Gastroesophageal sphincter (tissue), 4 donors: ENCODE measurements at regions not wholly inside any gene's neighbourhood (a gene's known extent, or its start where the extent isn't known, plus 50 kb on each side); places are given as distances from the start of the nearest gene placed in this dataset.

Source experiments
- ATAC-seq: fragments of 150-250 bp; one replicate; pipeline ENCODE4 v1.9.1; 2016; ENCODE audit warnings: mild to moderate bottlenecking, moderate library complexity
- H3K27ac ChIP-seq, 4 donors: fragments of 200-600 bp; sonication (generic) in 3 of 4; 1 replicate in 3 of 4; 2 replicates in 1 of 4; pipeline ENCODE4 v1.5.1; 2016 to 2019
- H3K27me3 ChIP-seq: fragments of 200-600 bp; sonication (generic); one replicate; pipeline ENCODE4 v1.5.1; 2019
- H3K36me3 ChIP-seq, 2 donors: fragments of 200-600 bp; sonication (generic); one replicate each; pipeline ENCODE4 v1.5.1; 2019; ENCODE audit warnings: control low read depth in 1 of 2
- H3K4me1 ChIP-seq, 3 donors: fragments of 200-600 bp; sonication (generic); 1 replicate in 2 of 3; 2 replicates in 1 of 3; pipeline ENCODE4 v1.5.1; 2016 to 2019; ENCODE audit warnings: control low read depth in 2 of 3
- H3K4me3 ChIP-seq, 2 donors: fragments of 200-600 bp; sonication (generic); one replicate each; pipeline ENCODE4 v1.5.1; 2019; ENCODE audit warnings: mild to moderate bottlenecking in 1 of 2, moderate library complexity in 1 of 2
- H3K9me3 ChIP-seq, 3 donors: fragments of 200-600 bp; sonication (generic); one replicate each; pipeline ENCODE4 v1.5.1; 2017 to 2019; ENCODE audit warnings: control low read depth in 2 of 3
- CTCF ChIP-seq, 4 experiments: fragments of 200-600 bp in 2 of 4; fragments of 450-650 bp in 2 of 4; sonication (generic) in 1 of 4; IDR thresholded peaks; one replicate each; pipeline ENCODE4 v1.5.1; 2017 to 2019; ENCODE audit warnings: antibody characterized with exemption in 4 of 4, mild to moderate bottlenecking in 2 of 4, moderate library complexity in 2 of 4
- EP300 ChIP-seq: sonication (generic); formaldehyde crosslinking; IDR thresholded peaks from one replicate; pipeline ENCODE4 v1.6.1; 2017; ENCODE audit warnings: antibody characterized with exemption, mild to moderate bottlenecking
- POLR2A ChIP-seq, 2 donors: fragments of 450-650 bp; IDR thresholded peaks; one replicate each; pipeline ENCODE4 v1.6.1; 2017; ENCODE audit warnings: antibody characterized with exemption in 2 of 2, mild to moderate bottlenecking in 2 of 2, moderate library complexity in 1 of 2
- POLR2AphosphoS5 ChIP-seq: sonication (generic); formaldehyde crosslinking; IDR thresholded peaks from one replicate; pipeline ENCODE4 v1.6.1; 2017; ENCODE audit warnings: antibody characterized with exemption
- WGBS, 2 donors: methylation state at CpG; one replicate each; pipeline ENCODE4 v1.1.5; 2018; ENCODE audit warnings: low coverage in 1 of 2; 5-methylcytosine and 5-hydroxymethylcytosine counted together

GRCh38 chr21:35779167-35779566, 281.2 kb downstream of the SETD4 start:
- Histone ChIP-seq H3K9me3 (no peaks in the 10 kb centered on the region), H3K36me3 (no peaks in the 10 kb centered on the region), H3K27ac (no peak overlapping the region), H3K4me1 (no peaks in the 10 kb centered on the region), H3K4me3 (no peak overlapping the region), H3K27me3 (no peaks in the 10 kb centered on the region)
- 83 to 97% methylated on average over 4 of the region's 4 CpGs for WGBS, 2 donors
- no peak for TF ChIP-seq POLR2A (IDR thresholded peaks at IDR 0.05)
- no peak for TF ChIP-seq CTCF (IDR thresholded peaks at IDR 0.05)
- no peak for TF ChIP-seq EP300
- TF ChIP-seq POLR2AphosphoS5: no peak
- ATAC-seq: no peak

GRCh38 chr21:35777081-35777480, 283.2 kb downstream of the SETD4 start:
- Histone ChIP-seq H3K9me3 (no peaks in the 10 kb centered on the region), H3K27me3 (no peaks in the 10 kb centered on the region), H3K27ac (no peak overlapping the region), H3K4me3 (no peak overlapping the region), H3K36me3 (no peaks in the 10 kb centered on the region), H3K4me1 (no peaks in the 10 kb centered on the region)
- ATAC-seq: no peak
- WGBS, 2 donors: 87 to 88% methylated on average over 1 to 2 of the region's 2 CpGs
- TF ChIP-seq EP300: no peak
- TF ChIP-seq POLR2AphosphoS5: no peak
- no peak for TF ChIP-seq POLR2A (IDR thresholded peaks at IDR 0.05)
- TF ChIP-seq CTCF (IDR thresholded peaks at IDR 0.05): no peak

DNA sequence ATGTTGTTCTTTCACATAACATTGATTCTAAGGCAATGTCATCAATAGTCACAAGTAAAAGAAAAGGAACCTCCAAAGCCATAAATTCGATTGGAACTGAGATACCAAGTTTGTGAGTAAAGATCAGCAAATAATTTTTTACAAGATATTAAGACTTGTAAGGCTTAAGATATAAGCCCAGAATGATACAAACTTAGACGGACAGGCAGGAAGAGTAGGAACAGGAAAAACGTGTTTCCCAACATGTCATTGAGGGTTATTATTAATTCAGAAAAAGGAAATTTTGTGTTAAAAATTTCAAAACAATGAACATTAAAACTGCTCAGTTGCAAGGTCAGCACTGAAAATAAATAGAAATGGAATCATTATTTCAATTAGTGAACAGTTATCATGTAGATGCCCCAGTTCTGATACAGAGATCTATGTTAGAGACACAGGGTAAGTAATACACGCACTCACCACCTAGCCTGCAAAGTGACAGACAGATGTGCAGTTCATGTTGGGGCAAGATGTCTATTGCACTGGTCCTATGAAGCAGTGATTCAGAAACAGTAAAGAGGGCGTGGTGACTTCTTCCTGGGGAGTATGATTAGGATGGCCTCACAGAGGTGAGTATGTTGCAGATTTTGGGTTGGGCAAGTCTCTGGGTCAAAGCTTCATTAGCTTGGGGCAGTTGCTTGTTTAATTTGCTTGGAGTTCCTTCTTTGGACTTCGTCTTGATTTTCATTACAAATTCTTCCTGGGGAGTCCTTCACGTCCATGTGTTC, 284.4 kb downstream of the SETD4 start:
- WGBS, 2 donors: 63 to 77% methylated on average over 6 to 7 of the region's 7 CpGs
- H3K9me3 ChIP-seq: no peaks in the 10 kb centered on the region
- ATAC-seq: no peak
- no peaks in the 10 kb centered on the region for H3K27me3 ChIP-seq
- TF ChIP-seq CTCF (IDR thresholded peaks at IDR 0.05) (no peak), EP300 (no peak), POLR2AphosphoS5 (no peak), POLR2A (IDR thresholded peaks at IDR 0.05) (no peak)
- H3K36me3 ChIP-seq: no peaks in the 10 kb centered on the region
- H3K4me1 ChIP-seq: no peaks in the 10 kb centered on the region
- no peak overlapping the region for H3K4me3 ChIP-seq
- no peak overlapping the region for H3K27ac ChIP-seq

DNA sequence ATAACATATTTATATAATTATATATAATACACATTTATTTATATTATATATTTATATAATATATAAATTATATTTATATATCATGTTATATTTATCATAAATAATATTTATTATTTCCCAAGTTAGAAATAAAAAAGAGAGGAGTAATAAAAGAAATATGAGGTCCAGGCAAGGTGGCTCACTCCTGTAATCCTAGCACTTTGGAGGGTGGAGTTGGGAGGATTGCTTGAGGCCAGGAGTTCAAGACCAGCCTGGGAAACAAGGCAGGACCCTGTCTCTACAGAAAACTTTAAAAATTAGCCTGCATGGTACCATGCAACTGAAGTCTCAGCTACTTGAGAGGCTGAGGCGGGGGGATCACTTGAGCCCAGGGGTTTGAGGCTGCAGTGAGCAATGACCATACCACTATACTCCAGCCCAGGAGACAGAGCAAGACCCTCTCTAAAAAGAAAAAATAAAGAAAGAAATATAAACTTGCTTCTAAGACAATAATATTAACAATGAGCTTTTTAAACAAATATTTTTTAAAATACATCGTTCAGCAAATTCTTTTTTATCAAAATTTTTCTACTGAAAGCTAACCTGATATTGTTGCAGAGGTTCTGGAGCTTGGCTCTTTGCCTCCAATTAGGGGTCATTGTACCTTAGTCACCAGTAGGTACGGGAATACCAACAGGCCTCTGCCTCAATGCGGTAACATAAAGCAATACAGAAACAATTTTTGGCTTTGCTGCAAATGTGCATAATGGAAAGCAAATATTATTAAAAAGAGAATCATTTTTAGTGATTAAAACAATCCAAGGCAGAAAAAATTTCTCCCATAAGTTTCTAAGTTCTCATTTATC, 290.0 kb downstream of the SETD4 start:
- Histone ChIP-seq H3K4me1 (no peaks in the 10 kb centered on the region), H3K27me3 (no peaks in the 10 kb centered on the region), H3K27ac (no peak overlapping the region), H3K4me3 (no peak overlapping the region), H3K9me3 (no peaks in the 10 kb centered on the region), H3K36me3 (no peaks in the 10 kb centered on the region)
- no peak for TF ChIP-seq POLR2A (IDR thresholded peaks at IDR 0.05)
- TF ChIP-seq EP300: no peak
- TF ChIP-seq CTCF (IDR thresholded peaks at IDR 0.05): no peak
- TF ChIP-seq POLR2AphosphoS5: no peak
- ATAC-seq: no peak
- WGBS, 2 donors: 90 to 97% methylated on average over 3 to 4 of the region's 4 CpGs
